ENCODE measurements at regions not wholly inside any gene's neighbourhood (a gene's known extent, or its start where the extent isn't known, plus 50 kb on each side); places are given as distances from the start of the nearest gene placed in this dataset.

DNA sequence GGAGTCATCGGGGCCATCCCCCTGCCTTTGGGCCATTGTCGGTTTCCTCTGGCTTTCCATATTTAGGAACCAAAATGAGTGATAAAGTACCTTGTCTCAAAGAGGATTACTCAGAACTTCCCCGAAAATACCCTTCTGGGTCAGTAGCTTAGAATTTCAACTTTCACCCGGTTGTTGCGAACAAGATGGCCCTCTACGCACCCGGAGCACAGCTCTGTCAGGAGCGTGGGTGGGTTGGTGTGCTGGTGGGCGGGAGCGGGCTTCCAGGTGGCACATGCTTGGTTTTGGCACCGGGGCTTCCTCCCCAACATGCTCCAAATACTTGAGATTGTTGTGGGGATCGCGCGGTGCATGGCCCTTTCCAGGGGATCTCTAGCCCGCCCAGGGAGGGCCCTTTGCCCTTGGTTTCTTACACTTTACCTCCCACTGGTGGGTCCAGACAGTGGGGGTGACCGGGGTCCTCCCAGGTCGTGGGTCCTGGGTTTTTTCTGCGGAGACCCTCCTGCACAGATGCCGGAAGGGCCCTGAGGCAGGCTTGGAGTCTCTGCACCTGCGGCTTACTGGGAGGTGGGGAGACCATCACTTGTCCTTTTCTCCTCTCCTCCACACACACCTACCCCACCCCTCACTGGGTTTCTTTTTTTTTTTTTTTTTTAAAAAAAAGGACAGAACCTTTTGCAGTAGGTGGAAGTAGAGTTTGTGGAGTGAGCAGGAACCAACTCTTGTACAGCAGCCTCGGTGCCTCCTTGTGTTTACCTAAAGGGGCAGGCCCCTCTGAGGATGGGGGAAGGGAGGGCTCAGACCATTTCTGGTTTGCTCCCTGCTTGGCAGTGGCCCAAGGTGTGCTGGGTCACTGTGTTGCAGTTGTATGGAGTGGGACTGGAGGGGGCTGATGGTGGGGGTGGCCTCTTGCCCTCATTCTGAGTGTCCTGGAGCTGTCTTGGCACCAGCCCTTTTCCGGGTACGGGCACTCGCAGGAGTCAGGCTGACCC, 142.1 kb downstream of the SEC14L1 start (continued):
- TF ChIP-seq, protein P1, sequence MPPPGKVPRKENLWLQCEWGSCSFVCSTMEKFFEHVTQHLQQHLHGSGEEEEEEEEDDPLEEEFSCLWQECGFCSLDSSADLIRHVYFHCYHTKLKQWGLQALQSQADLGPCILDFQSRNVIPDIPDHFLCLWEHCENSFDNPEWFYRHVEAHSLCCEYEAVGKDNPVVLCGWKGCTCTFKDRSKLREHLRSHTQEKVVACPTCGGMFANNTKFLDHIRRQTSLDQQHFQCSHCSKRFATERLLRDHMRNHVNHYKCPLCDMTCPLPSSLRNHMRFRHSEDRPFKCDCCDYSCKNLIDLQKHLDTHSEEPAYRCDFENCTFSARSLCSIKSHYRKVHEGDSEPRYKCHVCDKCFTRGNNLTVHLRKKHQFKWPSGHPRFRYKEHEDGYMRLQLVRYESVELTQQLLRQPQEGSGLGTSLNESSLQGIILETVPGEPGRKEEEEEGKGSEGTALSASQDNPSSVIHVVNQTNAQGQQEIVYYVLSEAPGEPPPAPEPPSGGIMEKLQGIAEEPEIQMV (CRISPR knock-in tag; IDR thresholded peaks at IDR 0.05; ENCODE audit: low read depth) = 0 out of 2 replicates have a peak, but pooled peaks have one; percentile 10
- TF ChIP-seq, protein P2, sequence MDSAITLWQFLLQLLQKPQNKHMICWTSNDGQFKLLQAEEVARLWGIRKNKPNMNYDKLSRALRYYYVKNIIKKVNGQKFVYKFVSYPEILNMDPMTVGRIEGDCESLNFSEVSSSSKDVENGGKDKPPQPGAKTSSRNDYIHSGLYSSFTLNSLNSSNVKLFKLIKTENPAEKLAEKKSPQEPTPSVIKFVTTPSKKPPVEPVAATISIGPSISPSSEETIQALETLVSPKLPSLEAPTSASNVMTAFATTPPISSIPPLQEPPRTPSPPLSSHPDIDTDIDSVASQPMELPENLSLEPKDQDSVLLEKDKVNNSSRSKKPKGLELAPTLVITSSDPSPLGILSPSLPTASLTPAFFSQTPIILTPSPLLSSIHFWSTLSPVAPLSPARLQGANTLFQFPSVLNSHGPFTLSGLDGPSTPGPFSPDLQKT (CRISPR knock-in tag; IDR thresholded peaks at IDR 0.05; ENCODE audit: borderline replicate concordance) = no peak

DNA sequence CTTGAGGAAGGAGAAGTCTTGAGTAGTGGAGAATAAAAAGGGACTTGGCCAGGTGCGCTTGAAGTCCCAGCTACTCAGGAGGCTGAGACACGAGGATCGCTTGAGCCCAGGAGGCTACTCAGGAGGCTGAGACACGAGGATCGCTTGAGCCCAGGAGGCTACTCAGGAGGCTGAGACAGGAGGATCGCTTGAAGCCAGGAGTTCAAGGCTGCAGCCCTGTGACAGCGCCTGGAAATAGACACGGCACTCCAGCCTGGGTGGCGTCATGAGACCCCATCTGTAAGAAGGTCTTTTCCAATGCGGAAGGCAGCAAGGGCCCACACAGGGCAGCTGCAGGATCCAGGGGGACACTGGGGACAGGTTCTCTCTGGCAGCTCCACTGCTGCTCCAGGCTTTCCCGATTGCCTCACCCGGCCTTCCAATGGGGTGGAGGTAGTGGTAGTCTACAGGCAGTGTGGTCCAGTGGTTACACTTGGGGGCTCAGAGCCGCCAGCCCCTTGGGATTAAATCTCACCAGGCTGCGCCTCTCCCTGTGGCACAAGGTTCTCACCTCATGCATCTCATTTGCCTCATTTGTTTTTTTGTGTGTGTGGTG, 143.4 kb downstream of the SEC14L1 start:
- Histone ChIP-seq H3K4me1 (ENCODE audit: insufficient read depth, low read length) (peaks cover 75% of the 10 kb centered on the region), H3K36me3 (replicated peaks in 1 of 2; ENCODE audit: control insufficient read depth in 1 of 2, insufficient read depth in 2 of 2, low read length in 2 of 2) (peaks cover 0 to 7% of the 10 kb centered on the region in 2 experiments; a peak in 2 of 5 replicates), H3K4me2 (ENCODE audit: low read depth, low read length) (peak overlapping the region; percentile 81), H3K9ac (ENCODE audit: insufficient read depth, low read depth, low read length) (peak overlapping the region; percentile 93), H3K79me2 (ENCODE audit: insufficient read depth, low read length) (peaks cover 74% of the 10 kb centered on the region), H3K9me3 (ENCODE audit: low read length) (no peaks in the 10 kb centered on the region), H2AFZ (ENCODE audit: low read length) (no peak overlapping the region), H3K4me3 (replicated peaks in 1 of 3; ENCODE audit: insufficient read depth in 1 of 3, low read depth in 2 of 3, low read length in 3 of 3) (peak overlapping the region in 1 of 3 experiments; percentile 99; a peak in 2 of 6 replicates), H3K27me3 (ENCODE audit: control insufficient read depth in 1 of 2, insufficient read depth in 2 of 2, low read length in 2 of 2) (no peaks in the 10 kb centered on the region; a peak in 1 of 5 replicates), H3K27ac (ENCODE audit: extremely low read length, insufficient read depth, low read length) (peak overlapping the region; percentile 98), H4K20me1 (ENCODE audit: insufficient read depth, low read length) (no peaks in the 10 kb centered on the region)
- ChIA-PET CTCF (ENCODE audit: low intra/inter-chr PET ratio, low total read pairs) (no interaction called here), POLR2A (interaction anchor here (1.7 to 12.7 kb wide), 7 partner anchors 15 to 168 kb away, joined by 5 to 335 read pairs (median 27); no protein-coding TSS in a partner anchor)
- in situ Hi-C loops (cut with HindIII; ENCODE audit: extremely low pct_ligation_motif_present, low pct_unique_long_range_greater_than_20kb) = loop anchor here (10.0 kb wide), 1 partner anchor 91 kb away; no protein-coding TSS in a partner anchor
- BruUV-seq (replicated peaks) = no TSS peak
- FAIRE-seq (no peak), DNase-seq (ENCODE audit: low spot score) (no peak), ATAC-seq (no peak)
- WGBS (ENCODE audit: low lambda C conversion rate) = 94% methylated on average over 12 of the region's 14 CpGs
- intact Hi-C loops (cut with micrococcal nuclease; ENCODE audit: unreplicated experiment) = no loop called here
- TF ChIP-seq, protein P3, sequence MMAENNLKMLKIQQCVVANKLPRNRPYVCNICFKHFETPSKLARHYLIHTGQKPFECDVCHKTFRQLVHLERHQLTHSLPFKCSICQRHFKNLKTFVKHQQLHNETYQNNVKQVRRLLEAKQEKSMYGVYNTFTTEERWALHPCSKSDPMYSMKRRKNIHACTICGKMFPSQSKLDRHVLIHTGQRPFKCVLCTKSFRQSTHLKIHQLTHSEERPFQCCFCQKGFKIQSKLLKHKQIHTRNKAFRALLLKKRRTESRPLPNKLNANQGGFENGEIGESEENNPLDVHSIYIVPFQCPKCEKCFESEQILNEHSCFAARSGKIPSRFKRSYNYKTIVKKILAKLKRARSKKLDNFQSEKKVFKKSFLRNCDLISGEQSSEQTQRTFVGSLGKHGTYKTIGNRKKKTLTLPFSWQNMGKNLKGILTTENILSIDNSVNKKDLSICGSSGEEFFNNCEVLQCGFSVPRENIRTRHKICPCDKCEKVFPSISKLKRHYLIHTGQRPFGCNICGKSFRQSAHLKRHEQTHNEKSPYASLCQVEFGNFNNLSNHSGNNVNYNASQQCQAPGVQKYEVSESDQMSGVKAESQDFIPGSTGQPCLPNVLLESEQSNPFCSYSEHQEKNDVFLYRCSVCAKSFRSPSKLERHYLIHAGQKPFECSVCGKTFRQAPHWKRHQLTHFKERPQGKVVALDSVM (CRISPR knock-in tag; IDR thresholded peaks at IDR 0.05) = peak; percentile 100
- TF ChIP-seq ZNF484 (CRISPR knock-in tag; IDR thresholded peaks at IDR 0.05; ENCODE audit: borderline replicate concordance, low read depth) (no peak), ZNF331 (CRISPR knock-in tag; IDR thresholded peaks at IDR 0.05) (no peak), ZBTB38 (CRISPR knock-in tag; IDR thresholded peaks at IDR 0.05) (peak; percentile 78; the same call in 1 of the 2 replicates), ZNF772 (CRISPR knock-in tag; IDR thresholded peaks at IDR 0.05) (peak; percentile 34; the same call in 1 of the 2 replicates), RBFOX2 (IDR thresholded peaks at IDR 0.05; ENCODE audit: low read depth, low read length) (peak; percentile 56; the same call in 1 of the 2 replicates), SRF (IDR thresholded peaks at IDR 0.05; ENCODE audit: low read depth, low read length) (no peak)
- TF ChIP-seq, protein P4, sequence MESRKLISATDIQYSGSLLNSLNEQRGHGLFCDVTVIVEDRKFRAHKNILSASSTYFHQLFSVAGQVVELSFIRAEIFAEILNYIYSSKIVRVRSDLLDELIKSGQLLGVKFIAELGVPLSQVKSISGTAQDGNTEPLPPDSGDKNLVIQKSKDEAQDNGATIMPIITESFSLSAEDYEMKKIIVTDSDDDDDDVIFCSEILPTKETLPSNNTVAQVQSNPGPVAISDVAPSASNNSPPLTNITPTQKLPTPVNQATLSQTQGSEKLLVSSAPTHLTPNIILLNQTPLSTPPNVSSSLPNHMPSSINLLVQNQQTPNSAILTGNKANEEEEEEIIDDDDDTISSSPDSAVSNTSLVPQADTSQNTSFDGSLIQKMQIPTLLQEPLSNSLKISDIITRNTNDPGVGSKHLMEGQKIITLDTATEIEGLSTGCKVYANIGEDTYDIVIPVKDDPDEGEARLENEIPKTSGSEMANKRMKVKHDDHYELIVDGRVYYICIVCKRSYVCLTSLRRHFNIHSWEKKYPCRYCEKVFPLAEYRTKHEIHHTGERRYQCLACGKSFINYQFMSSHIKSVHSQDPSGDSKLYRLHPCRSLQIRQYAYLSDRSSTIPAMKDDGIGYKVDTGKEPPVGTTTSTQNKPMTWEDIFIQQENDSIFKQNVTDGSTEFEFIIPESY (CRISPR knock-in tag; IDR thresholded peaks at IDR 0.05) = peak; percentile 16; the same call in 1 of the 2 replicates
- TF ChIP-seq, protein P5, sequence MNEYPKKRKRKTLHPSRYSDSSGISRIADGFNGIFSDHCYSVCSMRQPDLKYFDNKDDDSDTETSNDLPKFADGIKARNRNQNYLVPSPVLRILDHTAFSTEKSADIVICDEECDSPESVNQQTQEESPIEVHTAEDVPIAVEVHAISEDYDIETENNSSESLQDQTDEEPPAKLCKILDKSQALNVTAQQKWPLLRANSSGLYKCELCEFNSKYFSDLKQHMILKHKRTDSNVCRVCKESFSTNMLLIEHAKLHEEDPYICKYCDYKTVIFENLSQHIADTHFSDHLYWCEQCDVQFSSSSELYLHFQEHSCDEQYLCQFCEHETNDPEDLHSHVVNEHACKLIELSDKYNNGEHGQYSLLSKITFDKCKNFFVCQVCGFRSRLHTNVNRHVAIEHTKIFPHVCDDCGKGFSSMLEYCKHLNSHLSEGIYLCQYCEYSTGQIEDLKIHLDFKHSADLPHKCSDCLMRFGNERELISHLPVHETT (CRISPR knock-in tag; conservative IDR thresholded peaks at IDR 0.05) = 0 out of 2 replicates have a peak, but pooled peaks have one; percentile 29

Measured in HepG2 (cell line).